HG03439 (cell line): ENCODE measurements at regions not wholly inside any gene's neighbourhood (a gene's known extent, or its start where the extent isn't known, plus 50 kb on each side); places are given as distances from the start of the nearest gene placed in this dataset.

Source experiments
- ATAC-seq: cut with Tn5 transposase; IDR thresholded peaks from one replicate; pipeline ENCODE4 v1.9.1; 2021; ENCODE audit warnings: mild to moderate bottlenecking, moderate library complexity; ENCODE audit not compliant: unreplicated experiment

- ATAC-seq: no peak
Measured at GRCh38 chr22:48553119-48553518, 1274.6 kb downstream of the BRD1 start.

GRCh38 chr22:48551716-48552268 lies 1275.9 kb downstream of the BRD1 start:
- ATAC-seq: no peak

- ATAC-seq: no peak
Measured at GRCh38 chr22:48551061-48551460, 1276.6 kb downstream of the BRD1 start.

- ATAC-seq: no peak
Measured at GRCh38 chr22:48548391-48548790, 1279.3 kb downstream of the BRD1 start.

GRCh38 chr22:48547971-48548370 lies 1279.7 kb downstream of the BRD1 start:
- ATAC-seq: no peak

- no peak for ATAC-seq
Measured at GRCh38 chr22:48546653-48547424, 1280.8 kb downstream of the BRD1 start.

- no peak for ATAC-seq
Measured at GRCh38 chr22:48545987-48546386, 1281.7 kb downstream of the BRD1 start.

- ATAC-seq: no peak
Measured at GRCh38 chr22:48541401-48542098, 1286.1 kb downstream of the BRD1 start.

GRCh38 chr22:48539261-48539660 lies 1288.4 kb downstream of the BRD1 start:
- no peak for ATAC-seq

- no peak for ATAC-seq
Measured at GRCh38 chr22:48538291-48538820, 1289.3 kb downstream of the BRD1 start.

GRCh38 chr22:48537343-48537680 lies 1290.4 kb downstream of the BRD1 start:
- no peak for ATAC-seq

- ATAC-seq: no peak
Measured at GRCh38 chr22:48536541-48537342, 1290.9 kb downstream of the BRD1 start.

GRCh38 chr22:48535868-48536540 lies 1291.7 kb downstream of the BRD1 start:
- no peak for ATAC-seq

GRCh38 chr22:48534395-48534958 lies 1293.2 kb downstream of the BRD1 start:
- no peak for ATAC-seq

- ATAC-seq: no peak
Measured at GRCh38 chr22:48532986-48533385, 1294.7 kb downstream of the BRD1 start.

GRCh38 chr22:48531761-48532435 lies 1295.8 kb downstream of the BRD1 start:
- no peak for ATAC-seq

- no peak for ATAC-seq
Measured at GRCh38 chr22:48531108-48531507, 1296.6 kb downstream of the BRD1 start.

- no peak for ATAC-seq
Measured at GRCh38 chr22:48530666-48531065, 1297.0 kb downstream of the BRD1 start.

- no peak for ATAC-seq
Measured at GRCh38 chr22:48528221-48528915, 1299.3 kb downstream of the BRD1 start.
